NCI-H2227 treated with DMSO at 0.1 percent for 48 hours (cell line): ENCODE measurements at regions not wholly inside any gene's neighbourhood (a gene's known extent, or its start where the extent isn't known, plus 50 kb on each side); places are given as distances from the start of the nearest gene placed in this dataset.

Source experiments
- DNase-seq: peaks from one replicate; lab custom pipeline; 2025; lab: John Stamatoyannopoulos, UW

GRCh38 chr12:16136219-16136988, 141.1 kb downstream of the SLC15A5 start:
- no peak for DNase-seq

DNA sequence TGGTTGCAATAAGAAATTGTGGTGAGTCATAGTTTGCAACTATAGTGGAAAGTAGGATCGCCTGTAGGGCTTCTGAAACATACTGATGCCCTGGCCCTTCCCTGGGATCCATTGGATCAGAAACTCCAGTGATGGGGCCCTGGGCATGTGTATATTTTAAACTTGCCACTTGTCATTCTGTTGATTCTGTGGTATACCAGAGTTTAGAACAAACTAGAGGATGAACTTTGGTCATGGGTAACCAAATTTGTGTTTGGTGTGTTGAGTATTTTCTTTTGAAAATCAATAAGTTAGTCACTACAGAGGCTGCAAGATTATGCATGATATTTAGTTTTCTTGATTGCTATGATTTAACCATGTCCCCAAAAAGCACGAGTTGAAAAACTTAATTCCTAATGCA, 142.2 kb downstream of the SLC15A5 start:
- DNase-seq = no peak

GRCh38 chr12:16130343-16130742, 147.1 kb downstream of the SLC15A5 start:
- DNase-seq = no peak

DNA sequence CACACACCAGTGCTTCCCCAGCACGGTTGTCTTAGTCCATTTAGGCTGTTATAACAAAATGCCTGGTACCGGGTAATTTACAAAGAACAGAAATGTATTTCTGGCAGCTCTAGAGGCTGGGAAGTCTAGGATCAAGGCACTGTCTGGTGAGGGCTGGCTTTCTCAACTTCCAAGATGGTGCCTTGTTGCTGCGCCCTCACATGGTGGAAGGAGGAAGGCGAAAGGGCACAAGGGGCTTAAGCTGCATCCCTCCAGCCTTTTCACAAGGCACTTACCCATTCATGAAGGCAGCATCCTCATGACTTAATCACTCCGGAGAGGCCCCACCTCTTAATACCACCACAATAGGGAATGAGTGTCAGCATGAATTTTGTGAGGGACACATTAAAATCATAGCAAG, 155.5 kb downstream of the SLC15A5 start:
- DNase-seq = no peak

- DNase-seq = no peak
Measured at GRCh38 chr12:16119618-16120415, 157.7 kb downstream of the SLC15A5 start.

GRCh38 chr12:16118586-16118985, 158.9 kb downstream of the SLC15A5 start:
- no peak for DNase-seq

- peak; percentile 60 for DNase-seq
Measured at GRCh38 chr12:16112612-16113560, 164.6 kb downstream of the SLC15A5 start.

GRCh38 chr12:16112130-16112529, 165.4 kb downstream of the SLC15A5 start:
- no peak for DNase-seq

DNA sequence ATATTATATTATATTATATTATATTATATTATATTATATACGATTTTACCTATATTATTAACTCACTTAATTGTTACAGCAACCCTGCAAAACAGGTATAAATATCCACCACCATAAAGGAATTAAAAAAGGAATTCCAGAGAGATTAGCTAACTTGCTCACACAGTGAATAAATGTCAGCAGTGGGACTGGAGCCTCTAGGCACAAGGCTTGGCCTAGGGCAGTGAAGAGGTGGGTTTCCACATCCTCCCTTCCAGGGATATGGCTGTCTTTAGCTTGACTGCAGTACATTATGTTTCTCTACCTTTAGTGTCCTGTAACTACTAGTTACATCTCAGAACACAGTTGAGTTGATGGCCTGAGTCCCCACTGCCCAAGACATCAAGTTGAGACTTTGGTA, 166.9 kb downstream of the SLC15A5 start:
- no peak for DNase-seq

DNA sequence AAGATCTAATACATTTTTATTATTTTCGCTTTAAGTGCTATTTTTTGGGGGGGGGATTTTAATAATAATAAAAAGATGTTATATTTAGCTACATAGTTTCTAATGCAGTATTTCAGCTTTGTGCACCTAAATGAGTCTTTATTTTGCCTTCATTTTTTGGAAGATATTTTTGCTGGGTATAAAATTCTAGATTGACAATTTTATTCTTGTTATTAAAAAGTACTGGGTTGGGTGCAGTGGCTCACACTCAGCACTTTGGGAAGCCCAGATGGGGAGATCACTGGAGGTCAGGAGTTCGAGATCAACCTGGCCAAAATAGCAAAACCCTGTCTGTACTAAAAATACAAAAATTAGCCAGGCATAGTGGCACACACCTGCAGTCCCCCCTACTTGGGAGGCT, 173.6 kb downstream of the SLC15A5 start:
- DNase-seq = no peak

GRCh38 chr12:16100206-16100605, 177.3 kb downstream of the SLC15A5 start:
- no peak for DNase-seq

GRCh38 chr12:16096273-16096849, 181.1 kb downstream of the SLC15A5 start:
- DNase-seq = no peak

GRCh38 chr12:16095531-16096110, 181.9 kb downstream of the SLC15A5 start:
- no peak for DNase-seq

DNA sequence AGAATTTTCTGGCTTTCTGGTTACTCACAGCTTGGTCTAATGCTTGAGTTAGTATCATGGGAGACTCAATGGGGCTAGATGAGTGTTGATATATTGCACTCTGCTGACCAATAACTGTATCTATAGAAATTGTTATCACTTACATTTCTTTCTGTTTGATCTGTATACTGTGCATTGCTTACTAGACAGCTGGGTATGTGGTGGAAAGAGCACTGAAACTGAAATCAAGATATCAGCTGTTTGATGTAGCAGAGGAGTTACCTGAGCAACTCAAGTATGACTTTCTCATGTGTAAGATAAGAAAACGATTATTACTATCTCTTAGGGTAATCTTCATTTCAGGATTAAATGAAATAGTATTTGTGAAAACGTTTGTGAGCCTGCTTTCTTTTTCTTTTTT, 183.0 kb downstream of the SLC15A5 start:
- DNase-seq = no peak

DNA sequence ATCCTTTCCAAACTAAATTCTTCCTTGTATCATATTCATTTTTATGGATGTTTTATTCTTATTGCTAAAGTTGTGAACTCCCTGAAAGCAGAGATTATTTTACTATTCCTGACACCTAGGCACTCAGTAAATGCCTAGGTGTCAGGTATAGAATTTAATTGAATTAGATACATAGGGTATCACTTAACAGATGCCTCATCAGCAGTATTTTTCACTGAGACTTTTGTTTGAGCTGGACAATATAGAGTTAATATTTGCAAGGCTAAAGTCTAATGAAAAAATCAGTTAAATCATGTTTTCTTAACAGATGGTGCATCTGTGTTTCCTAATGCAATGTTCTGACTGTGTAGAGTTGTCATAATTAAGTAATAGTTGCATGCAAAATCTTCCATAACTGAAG, 182.7 kb downstream of the DERA start:
- no peak for DNase-seq

GRCh38 chr12:16090974-16091373, 179.8 kb downstream of the DERA start:
- DNase-seq = no peak

DNA sequence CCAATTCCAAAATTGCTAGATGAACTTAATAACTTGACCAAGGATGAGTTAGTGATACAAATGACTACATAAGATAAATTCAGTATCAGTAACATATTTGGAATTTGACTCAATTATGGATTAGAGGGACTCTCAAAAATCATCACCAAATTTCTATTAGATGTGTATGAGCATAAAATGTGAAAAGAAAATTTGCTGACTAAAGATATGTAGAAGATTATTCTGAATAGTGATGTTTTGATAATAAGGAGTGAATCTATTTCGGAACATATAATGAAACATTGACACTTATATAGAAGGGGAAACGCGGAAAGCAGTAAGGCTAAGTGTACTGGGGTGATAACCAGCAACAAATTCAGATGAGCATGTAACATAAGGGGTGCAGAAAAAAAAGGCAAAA, 177.3 kb downstream of the DERA start:
- no peak for DNase-seq
